ENCODE measurements at regions not wholly inside any gene's neighbourhood (a gene's known extent, or its start where the extent isn't known, plus 50 kb on each side); places are given as distances from the start of the nearest gene placed in this dataset.

GRCh38 chr2:217749008-217749407 lies 253.8 kb downstream of the TNS1 start:
- DNase-seq, result no peak

- DNase-seq, result no peak
These were observed 256.0 kb downstream of the TNS1 start for GRCh38 chr2:217746808-217747207.

- DNase-seq, result no peak
These were observed 258.6 kb downstream of the TNS1 start for GRCh38 chr2:217743966-217744761.

GRCh38 chr2:217743407-217743806 lies 259.4 kb downstream of the TNS1 start:
- no peak for DNase-seq

- no peak for DNase-seq
These were observed 260.0 kb downstream of the TNS1 start for GRCh38 chr2:217742841-217743240.

- no peak for DNase-seq
These were observed 260.5 kb downstream of the TNS1 start for GRCh38 chr2:217742276-217742675.

- no peak for DNase-seq
These were observed 261.3 kb downstream of the TNS1 start for GRCh38 chr2:217741381-217741955.

- no peak for DNase-seq
These were observed 262.0 kb downstream of the TNS1 start for GRCh38 chr2:217740756-217741155.

- no peak for DNase-seq
These were observed 262.6 kb downstream of the TNS1 start for GRCh38 chr2:217740178-217740577.

- no peak for DNase-seq
These were observed 263.1 kb downstream of the TNS1 start for GRCh38 chr2:217739741-217740140.

GRCh38 chr2:217738061-217738460 lies 264.7 kb downstream of the TNS1 start:
- no peak for DNase-seq

GRCh38 chr2:217736776-217737550 lies 265.8 kb downstream of the TNS1 start:
- DNase-seq, result no peak

GRCh38 chr2:217735899-217736298 lies 266.9 kb downstream of the TNS1 start:
- DNase-seq, result no peak

GRCh38 chr2:217735034-217735433 lies 267.8 kb downstream of the TNS1 start:
- DNase-seq, result no peak

- DNase-seq, result no peak
These were observed 269.3 kb downstream of the TNS1 start for GRCh38 chr2:217733461-217733860.

GRCh38 chr2:217732992-217733391 lies 269.8 kb downstream of the TNS1 start:
- DNase-seq, result no peak

- no peak for DNase-seq
These were observed 271.0 kb downstream of the TNS1 start for GRCh38 chr2:217731805-217732204.

- DNase-seq, result no peak
These were observed 273.3 kb downstream of the TNS1 start for GRCh38 chr2:217729421-217730053.

GRCh38 chr2:217727801-217728200 lies 275.0 kb downstream of the TNS1 start:
- no peak for DNase-seq

GRCh38 chr2:217725409-217725808 lies 277.4 kb downstream of the TNS1 start:
- no peak for DNase-seq

GRCh38 chr2:217724471-217724870 lies 278.3 kb downstream of the TNS1 start:
- no peak for DNase-seq

- DNase-seq, result no peak
These were observed 278.8 kb downstream of the TNS1 start for GRCh38 chr2:217723981-217724380.

GRCh38 chr2:217722883-217723472 lies 279.8 kb downstream of the TNS1 start:
- no peak for DNase-seq

Data from NCI-H774 (cell line).